Esophagus (tissue), 2 donors: ENCODE measurements at regions not wholly inside any gene's neighbourhood (a gene's known extent, or its start where the extent isn't known, plus 50 kb on each side); places are given as distances from the start of the nearest gene placed in this dataset.

Source experiments
- H3K27ac ChIP-seq, 2 donors: one replicate each; pipeline ENCODE4 v1.5.1; 2013; ENCODE audit warnings: low read depth in 2 of 2, mild to moderate bottlenecking in 2 of 2, inconsistent platforms in 1 of 2, low read length in 1 of 2, moderate library complexity in 1 of 2
- H3K27me3 ChIP-seq, 2 donors: one replicate each; pipeline ENCODE4 v1.6.1; 2013; ENCODE audit warnings: low read length in 2 of 2, control low read depth in 1 of 2, mild to moderate bottlenecking in 1 of 2; ENCODE audit not compliant: insufficient read depth in 2 of 2, control insufficient read depth in 1 of 2
- H3K36me3 ChIP-seq, 2 donors: one replicate each; pipeline ENCODE4 v1.6.1; 2013; ENCODE audit warnings: low read length in 1 of 2; ENCODE audit not compliant: control insufficient read depth in 2 of 2, insufficient read depth in 2 of 2
- H3K4me1 ChIP-seq, 2 donors: one replicate each; pipeline ENCODE4 v1.6.1; 2013; ENCODE audit warnings: low read length in 1 of 2; ENCODE audit not compliant: control insufficient read depth in 2 of 2, insufficient read depth in 2 of 2
- H3K4me3 ChIP-seq, 2 donors: one replicate each; pipeline ENCODE4 v1.5.1; 2013; ENCODE audit warnings: low read length in 2 of 2, mild to moderate bottlenecking in 2 of 2, low read depth in 1 of 2, moderate library complexity in 1 of 2
- H3K9me3 ChIP-seq, 2 donors: one replicate each; pipeline ENCODE4 v1.6.1; 2013; ENCODE audit warnings: mild to moderate bottlenecking in 2 of 2, low read depth in 1 of 2, low read length in 1 of 2, moderate library complexity in 1 of 2; ENCODE audit not compliant: control insufficient read depth in 2 of 2, insufficient read depth in 1 of 2
- WGBS, 2 donors: extraction: QIAGEN DNeasy Blood & Tissue Kit; methylation state at CpG; one replicate each; pipeline ENCODE4 v1.1.7; 2013; 5-methylcytosine and 5-hydroxymethylcytosine counted together
- donor health status: healthy with polysubstance abuse.
- donor health status: Bipolar disorder and iron deficiency.

DNA sequence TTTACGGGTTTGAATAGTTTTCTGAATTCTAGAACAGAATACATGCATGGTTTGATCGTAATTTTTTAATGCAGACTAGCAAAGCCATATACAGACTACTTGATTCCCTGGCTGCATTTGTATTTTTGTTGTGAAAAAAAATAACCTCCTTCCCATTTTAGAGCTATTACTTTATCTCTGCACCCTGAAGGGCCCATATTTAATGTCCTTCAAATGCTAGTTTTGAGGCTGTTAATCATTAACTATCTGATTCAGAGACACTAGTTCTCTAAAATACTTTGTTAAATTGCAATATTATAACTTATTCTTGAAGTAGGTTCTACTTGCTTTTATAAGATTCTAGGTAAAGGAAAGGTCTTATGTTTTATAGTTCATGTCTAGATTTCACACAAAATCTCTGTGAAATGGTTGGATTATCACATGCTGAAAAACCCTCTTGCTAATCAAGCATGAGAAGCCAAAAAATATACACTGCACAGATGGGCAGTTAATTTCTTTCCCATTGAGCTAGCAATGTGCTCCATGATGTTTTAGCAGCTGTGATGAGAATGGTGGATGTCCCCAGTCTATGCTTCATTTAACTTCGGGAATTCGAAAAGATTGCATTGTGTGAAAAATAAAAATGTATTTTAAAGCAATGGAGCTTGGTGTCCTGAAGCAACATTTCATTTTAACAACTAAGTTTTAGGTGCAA is 634.0 kb upstream of the BCHE start:
- H3K27me3 ChIP-seq: no peaks in the 10 kb centered on the region
- no peaks in the 10 kb centered on the region for H3K9me3 ChIP-seq
- no peaks in the 10 kb centered on the region for H3K36me3 ChIP-seq
- no peaks in the 10 kb centered on the region for H3K4me1 ChIP-seq
- H3K27ac ChIP-seq: no peak overlapping the region
- no peak overlapping the region for H3K4me3 ChIP-seq
- WGBS, 2 donors: 83 to 84% methylated on average over 4 of the region's 4 CpGs

DNA sequence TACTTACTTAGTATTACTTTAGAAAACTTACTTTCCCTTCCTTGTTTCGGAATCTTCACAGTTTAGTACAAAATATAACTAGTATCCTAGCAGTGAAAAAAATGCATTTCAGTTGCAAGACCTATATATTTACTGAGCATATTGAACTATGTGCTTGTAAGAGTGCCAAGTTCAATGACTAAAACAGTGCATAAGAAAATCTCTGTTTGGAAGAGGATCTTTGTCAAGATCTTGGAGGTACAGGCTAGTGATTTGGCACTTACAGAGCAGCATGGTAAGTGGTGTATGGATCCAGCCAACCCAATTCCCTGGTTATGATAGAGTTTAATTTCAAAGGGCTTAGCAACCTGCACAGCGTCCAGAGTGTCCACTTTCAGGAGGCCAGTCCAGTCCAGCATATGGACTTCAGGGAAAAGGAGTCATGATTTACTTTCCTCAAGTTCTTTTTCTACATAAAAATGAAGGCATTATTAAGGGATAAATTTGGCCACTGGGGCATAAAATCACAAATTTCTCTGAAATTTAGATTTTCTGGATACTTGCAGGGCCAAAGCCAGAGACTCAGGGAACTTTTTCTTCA is 625.8 kb upstream of the BCHE start:
- no peaks in the 10 kb centered on the region for H3K36me3 ChIP-seq
- H3K4me3 ChIP-seq: no peak overlapping the region
- no peak overlapping the region for H3K27ac ChIP-seq
- WGBS, 2 donors: 86 to 88% methylated on average over 2 of the region's 2 CpGs
- no peaks in the 10 kb centered on the region for H3K9me3 ChIP-seq
- H3K4me1 ChIP-seq: no peaks in the 10 kb centered on the region
- no peaks in the 10 kb centered on the region for H3K27me3 ChIP-seq

DNA sequence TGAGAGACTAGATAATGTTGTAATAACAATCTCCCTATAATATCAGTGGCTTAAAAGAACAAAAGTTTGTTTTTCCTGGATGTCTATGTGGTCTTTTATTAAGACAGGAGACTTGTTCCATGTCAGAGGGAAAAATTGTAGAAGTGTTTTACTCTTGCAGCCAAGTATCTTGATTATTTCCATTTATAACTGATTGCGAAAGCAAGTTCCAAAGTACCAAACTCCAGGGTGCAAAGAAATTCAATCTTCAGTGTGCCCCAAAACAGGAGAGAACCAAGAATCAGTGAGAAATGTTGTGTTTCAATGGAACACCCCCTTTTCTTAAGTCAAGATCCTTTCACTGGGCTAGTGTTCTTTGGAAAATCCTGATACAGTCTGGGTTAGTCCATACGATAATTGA is 624.4 kb upstream of the BCHE start:
- WGBS, 2 donors: 79 to 83% methylated on average over 2 of the region's 2 CpGs
- H3K4me1 ChIP-seq: no peaks in the 10 kb centered on the region
- no peak overlapping the region for H3K27ac ChIP-seq
- H3K36me3 ChIP-seq: no peaks in the 10 kb centered on the region
- no peaks in the 10 kb centered on the region for H3K9me3 ChIP-seq
- H3K27me3 ChIP-seq: no peaks in the 10 kb centered on the region
- no peak overlapping the region for H3K4me3 ChIP-seq

DNA sequence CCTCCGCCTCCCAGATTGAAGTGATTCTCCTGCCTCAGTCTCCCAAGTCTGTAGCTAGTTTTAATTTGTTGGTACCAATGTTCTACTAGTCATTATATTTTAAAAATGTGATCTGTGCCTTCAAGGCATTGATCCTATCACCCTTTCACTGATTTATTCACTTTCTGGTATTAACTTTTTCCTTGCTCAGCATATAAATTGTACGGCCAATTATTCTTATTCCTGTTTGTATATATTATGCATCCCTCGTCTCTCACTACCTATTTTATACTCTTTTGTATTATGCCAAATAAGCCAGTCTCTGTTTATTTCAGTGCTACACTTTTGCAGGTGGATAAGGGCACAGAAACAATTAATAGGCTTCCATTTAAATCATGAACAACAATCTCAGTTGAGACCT is 620.2 kb upstream of the BCHE start:
- H3K27ac ChIP-seq: no peak overlapping the region
- H3K4me1 ChIP-seq: no peaks in the 10 kb centered on the region
- no peaks in the 10 kb centered on the region for H3K27me3 ChIP-seq
- H3K36me3 ChIP-seq: no peaks in the 10 kb centered on the region
- 80 to 84% methylated on average over 3 of the region's 3 CpGs for WGBS, 2 donors
- H3K4me3 ChIP-seq: no peak overlapping the region
- no peaks in the 10 kb centered on the region for H3K9me3 ChIP-seq

DNA sequence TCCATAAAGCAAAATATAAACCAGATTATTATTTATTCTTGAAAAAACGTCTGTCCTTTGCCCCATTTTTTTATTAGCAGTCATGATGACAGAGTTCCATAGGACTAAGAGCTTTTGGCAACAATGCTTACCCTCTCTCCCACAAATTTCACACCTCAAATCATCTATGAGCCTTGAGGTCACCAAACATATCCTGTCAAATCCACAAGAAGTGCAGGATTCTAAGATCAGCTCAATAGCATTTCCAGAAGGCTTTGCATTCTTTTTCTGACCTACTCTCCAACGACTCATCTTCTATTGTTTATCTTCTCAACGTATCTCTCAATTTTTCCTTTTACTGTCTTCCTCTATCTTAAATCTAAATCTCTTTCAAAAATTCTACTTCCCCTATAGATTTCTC is 619.1 kb upstream of the BCHE start:
- Histone ChIP-seq H3K36me3 (no peaks in the 10 kb centered on the region), H3K27me3 (no peaks in the 10 kb centered on the region), H3K9me3 (no peaks in the 10 kb centered on the region), H3K4me3 (no peak overlapping the region), H3K27ac (no peak overlapping the region), H3K4me1 (no peaks in the 10 kb centered on the region)
- WGBS, 2 donors: 57 to 58% methylated on average over 3 of the region's 3 CpGs

DNA sequence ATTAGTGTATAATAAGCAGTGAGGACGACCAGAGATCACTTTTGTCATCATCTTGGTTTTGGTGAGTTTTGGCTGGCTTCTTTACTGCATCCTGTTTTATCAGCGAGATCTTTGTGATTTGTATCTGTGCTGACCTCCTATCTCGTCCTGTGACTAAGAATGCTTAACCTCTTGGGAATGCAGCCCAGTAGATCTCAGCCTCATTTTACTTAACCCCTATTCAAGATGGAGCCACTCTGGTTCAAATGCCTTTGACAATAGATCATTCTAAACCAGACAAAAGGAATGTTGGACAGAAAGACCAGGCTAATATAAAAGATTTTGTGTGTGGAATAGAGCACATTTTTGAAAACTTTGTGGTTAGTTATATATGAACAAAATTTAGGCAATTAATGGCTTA is 618.5 kb upstream of the BCHE start:
- Histone ChIP-seq H3K4me1 (no peaks in the 10 kb centered on the region), H3K36me3 (no peaks in the 10 kb centered on the region), H3K27me3 (no peaks in the 10 kb centered on the region), H3K9me3 (no peaks in the 10 kb centered on the region), H3K27ac (no peak overlapping the region), H3K4me3 (no peak overlapping the region)
- WGBS, 2 donors: 53 to 61% methylated on average over 3 of the region's 3 CpGs

DNA sequence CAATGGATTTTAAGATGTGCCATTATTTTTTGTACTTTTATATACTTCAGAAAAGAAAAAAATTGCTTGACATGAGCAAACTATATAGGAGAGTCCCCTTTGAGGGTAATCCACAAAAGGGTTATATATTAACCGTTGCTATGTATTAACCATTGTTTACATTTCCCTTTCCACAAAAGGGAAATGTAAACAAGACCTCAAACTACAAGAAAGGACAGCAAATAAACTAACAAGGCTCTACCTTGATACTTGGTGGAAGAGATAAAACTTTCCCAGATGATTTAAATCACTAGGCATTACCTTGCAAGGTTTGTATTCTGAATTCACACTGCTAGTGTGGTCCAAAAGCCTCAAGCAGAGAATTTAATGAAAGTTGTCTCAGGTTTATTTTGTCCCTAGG is 616.3 kb upstream of the BCHE start:
- no peaks in the 10 kb centered on the region for H3K9me3 ChIP-seq
- H3K4me3 ChIP-seq: no peak overlapping the region
- WGBS, 2 donors: 18 to 24% methylated on average over 1 of the region's 1 CpG
- H3K27me3 ChIP-seq: no peaks in the 10 kb centered on the region
- H3K4me1 ChIP-seq: no peaks in the 10 kb centered on the region
- no peak overlapping the region for H3K27ac ChIP-seq
- H3K36me3 ChIP-seq: no peaks in the 10 kb centered on the region

DNA sequence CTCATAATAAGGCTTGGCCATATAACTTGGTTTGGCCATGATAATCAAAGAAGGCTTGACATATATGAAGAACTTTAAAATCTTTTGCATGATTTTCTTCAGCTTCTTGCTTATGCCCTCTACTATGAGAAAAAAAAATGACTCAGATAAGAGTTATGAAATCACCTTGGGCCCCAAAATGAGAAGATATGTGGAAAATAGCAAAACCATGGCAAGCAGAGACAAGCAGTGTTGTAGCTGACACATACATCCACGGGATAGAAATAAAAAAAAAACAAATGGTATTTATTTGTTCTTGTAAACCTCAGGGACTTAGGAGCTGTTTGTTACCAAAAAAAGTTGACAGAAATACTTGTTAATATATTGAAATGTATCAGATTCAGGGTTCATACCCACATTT is 614.8 kb upstream of the BCHE start:
- Histone ChIP-seq H3K4me1 (no peaks in the 10 kb centered on the region), H3K27ac (no peak overlapping the region), H3K9me3 (no peaks in the 10 kb centered on the region), H3K4me3 (no peak overlapping the region), H3K27me3 (no peaks in the 10 kb centered on the region), H3K36me3 (no peaks in the 10 kb centered on the region)
- whole genome bisulfite sequencing, 2 donors: 58 to 64% methylated on average over 1 of the region's 1 CpG

DNA sequence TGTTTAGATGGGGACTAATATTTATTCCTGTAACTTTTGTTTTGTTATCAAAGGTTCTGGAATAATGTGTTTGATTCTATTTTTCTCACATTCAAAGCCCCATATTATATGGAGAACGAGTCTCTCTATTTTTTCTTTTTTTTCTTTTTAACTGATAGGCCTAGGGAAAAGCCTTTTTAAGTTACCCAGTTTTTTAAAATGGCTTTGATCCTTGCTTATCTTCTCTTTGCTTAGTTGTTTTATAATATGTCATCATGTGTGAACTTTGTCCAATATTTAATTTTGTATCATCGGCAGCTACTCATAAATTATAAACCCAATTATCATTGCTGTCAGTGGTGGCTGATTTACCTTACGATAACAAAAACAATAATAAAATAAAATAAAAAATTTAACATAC is 610.3 kb upstream of the BCHE start:
- no peaks in the 10 kb centered on the region for H3K27me3 ChIP-seq
- no peaks in the 10 kb centered on the region for H3K36me3 ChIP-seq
- no peak overlapping the region for H3K27ac ChIP-seq
- no peak overlapping the region for H3K4me3 ChIP-seq
- WGBS, 2 donors: 49 to 53% methylated on average over 3 of the region's 3 CpGs
- H3K4me1 ChIP-seq: no peaks in the 10 kb centered on the region
- H3K9me3 ChIP-seq: peaks cover 0 to 8% of the 10 kb centered on the region in 2 donors

DNA sequence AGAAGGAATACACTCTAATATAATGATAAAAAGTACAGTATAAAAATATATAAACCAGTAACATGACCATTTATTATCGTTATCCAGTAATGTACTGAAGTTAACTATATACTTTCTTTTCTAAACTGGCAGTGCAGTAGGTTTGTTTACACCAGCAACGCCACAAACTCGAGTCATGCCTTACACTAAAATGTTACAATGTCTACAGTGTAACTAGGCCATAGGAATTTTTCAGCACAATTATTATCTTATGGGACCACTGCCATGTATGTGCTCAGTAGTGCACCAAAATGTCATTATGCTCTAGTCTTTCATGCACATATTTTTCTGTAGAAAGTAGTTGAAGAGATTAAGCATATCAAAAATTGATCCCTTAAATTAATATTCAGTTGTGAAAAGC is 609.8 kb upstream of the BCHE start:
- WGBS, 2 donors: 41 to 51% methylated on average over 3 of the region's 3 CpGs
- no peaks in the 10 kb centered on the region for H3K4me1 ChIP-seq

More for the DNA sequence above, 609.8 kb upstream of the BCHE start:
- Histone ChIP-seq H3K4me3 (no peak overlapping the region), H3K27ac (no peak overlapping the region), H3K27me3 (no peaks in the 10 kb centered on the region), H3K9me3 (peaks cover 0 to 8% of the 10 kb centered on the region in 2 donors), H3K36me3 (no peaks in the 10 kb centered on the region)
